ENCODE measurements at regions not wholly inside any gene's neighbourhood (a gene's known extent, or its start where the extent isn't known, plus 50 kb on each side); places are given as distances from the start of the nearest gene placed in this dataset.

DNA sequence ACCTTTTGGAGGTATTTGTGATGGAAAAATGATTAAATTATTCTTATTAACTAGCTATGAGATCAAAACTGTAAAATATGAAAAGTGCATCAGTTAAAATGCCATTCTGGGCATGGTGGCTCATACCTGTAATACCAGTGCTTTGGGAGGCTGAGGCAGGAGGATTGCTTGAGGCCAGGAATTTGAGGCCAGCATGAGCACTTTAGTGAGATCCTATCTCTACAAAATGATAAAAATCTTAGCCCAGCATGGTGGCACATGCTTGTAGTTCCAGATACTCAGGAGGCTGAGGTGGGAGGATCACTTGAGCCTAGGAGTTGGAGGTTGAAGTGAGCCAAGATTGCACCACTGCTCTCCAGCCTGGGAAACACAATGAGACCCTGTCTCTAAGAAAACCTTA, 252.5 kb upstream of the SEMA6A start:
- Mint-ChIP-seq H3K27me3 (ENCODE audit: low read depth) (no peaks in the 10 kb centered on the region), H3K4me3 (no peak overlapping the region), H3K36me3 (peaks cover 5% of the 10 kb centered on the region), H3K4me1 (peaks cover 49% of the 10 kb centered on the region), H3K27ac (no peak overlapping the region), H3K9me3 (peaks cover 5% of the 10 kb centered on the region; the same call in 1 of the 2 replicates)
- TF ChIP-seq ZNF416 (CRISPR knock-in tag; IDR thresholded peaks at IDR 0.05) (no peak), GTF2I (CRISPR knock-in tag; conservative IDR thresholded peaks at IDR 0.05) (0 out of 2 replicates have a peak, but pooled peaks have one; percentile 30)
- ATAC-seq, result no peak
- DNase-seq (ENCODE audit: low spot score), result no peak
- CTCF ChIA-PET, result no interaction called here
- POLR2A ChIA-PET, result no interaction called here

- Mint-ChIP-seq H3K36me3 (peaks cover 4% of the 10 kb centered on the region), H3K9me3 (peaks cover 3% of the 10 kb centered on the region; the same call in 1 of the 2 replicates), H3K4me1 (peaks cover 56% of the 10 kb centered on the region), H3K27me3 (ENCODE audit: low read depth) (no peaks in the 10 kb centered on the region), H3K4me3 (no peak overlapping the region), H3K27ac (no peak overlapping the region)
- ChIA-PET POLR2A (no interaction called here), CTCF (no interaction called here)
- DNase-seq (ENCODE audit: low spot score), result no peak
- no peak for ATAC-seq
- TF ChIP-seq RELA (CRISPR knock-in tag; IDR thresholded peaks at IDR 0.05; ENCODE audit: borderline replicate concordance) (no peak), EMX1 (CRISPR knock-in tag; IDR thresholded peaks at IDR 0.05) (no peak)
These were observed 250.9 kb upstream of the SEMA6A start for GRCh38 chr5:116825486-116825885.

DNA sequence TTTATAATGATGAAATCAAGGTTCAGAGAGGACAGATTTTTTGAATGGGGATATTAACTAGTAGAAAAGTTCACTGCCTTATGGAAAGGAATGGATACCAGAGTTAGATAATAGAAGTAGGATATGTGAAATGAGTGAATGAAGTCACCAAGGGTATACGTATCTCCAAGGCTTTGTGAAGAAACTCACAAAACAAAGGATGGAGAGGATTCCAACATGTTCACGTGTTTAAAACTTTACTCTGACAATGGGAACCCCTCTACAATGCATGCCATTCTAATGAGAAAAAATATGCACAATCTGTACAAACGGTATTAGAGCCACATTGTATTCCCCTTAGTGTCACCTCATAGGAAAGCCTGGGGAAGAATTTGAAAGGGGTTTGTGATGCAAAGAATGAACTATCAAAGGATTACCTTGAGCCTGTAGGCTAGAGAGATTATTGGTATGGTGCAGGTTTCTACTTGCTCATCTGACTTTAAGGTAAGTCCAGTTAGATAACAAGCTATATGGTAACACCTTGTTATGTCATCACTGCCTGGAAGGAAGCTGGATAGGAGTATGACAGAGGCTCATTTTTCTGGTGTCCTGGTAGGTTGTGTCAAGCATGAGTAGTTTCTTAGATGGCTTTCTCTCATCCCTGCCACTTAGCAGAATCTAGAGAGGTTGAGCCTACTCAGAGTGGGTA, 250.3 kb upstream of the SEMA6A start:
- DNase-seq (ENCODE audit: low spot score) (no peak), ATAC-seq (no peak)
- ChIA-PET CTCF (no interaction called here), POLR2A (no interaction called here)
- Mint-ChIP-seq H3K36me3 (peaks cover 4% of the 10 kb centered on the region), H3K9me3 (peaks cover 3% of the 10 kb centered on the region; the same call in 1 of the 2 replicates), H3K4me3 (no peak overlapping the region), H3K27ac (peak overlapping the region; percentile 18; the same call in 1 of the 2 replicates), H3K4me1 (peaks cover 56% of the 10 kb centered on the region), H3K27me3 (ENCODE audit: low read depth) (no peaks in the 10 kb centered on the region)
- TF ChIP-seq ZNF138 (CRISPR knock-in tag; conservative IDR thresholded peaks at IDR 0.05) (no peak), ZNF232 (CRISPR knock-in tag; IDR thresholded peaks at IDR 0.05) (no peak), ATF3 (CRISPR knock-in tag; conservative IDR thresholded peaks at IDR 0.05) (no peak), ZNF671 (CRISPR knock-in tag; IDR thresholded peaks at IDR 0.05) (no peak), ELF4 (CRISPR knock-in tag; IDR thresholded peaks at IDR 0.05; ENCODE audit: low read depth) (no peak), AFF4 (CRISPR knock-in tag; IDR thresholded peaks at IDR 0.05; ENCODE audit: borderline replicate concordance) (no peak), ZNF121 (CRISPR knock-in tag; IDR thresholded peaks at IDR 0.05) (no peak), SOX15 (CRISPR knock-in tag; IDR thresholded peaks at IDR 0.05) (no peak), TEAD4 (CRISPR knock-in tag; IDR thresholded peaks at IDR 0.05) (no peak), SP1 (CRISPR knock-in tag; conservative IDR thresholded peaks at IDR 0.05) (no peak), GABPB1 (CRISPR knock-in tag; IDR thresholded peaks at IDR 0.05) (no peak), HMGA2 (CRISPR knock-in tag; IDR thresholded peaks at IDR 0.05) (no peak)
- TF ChIP-seq, protein P1, sequence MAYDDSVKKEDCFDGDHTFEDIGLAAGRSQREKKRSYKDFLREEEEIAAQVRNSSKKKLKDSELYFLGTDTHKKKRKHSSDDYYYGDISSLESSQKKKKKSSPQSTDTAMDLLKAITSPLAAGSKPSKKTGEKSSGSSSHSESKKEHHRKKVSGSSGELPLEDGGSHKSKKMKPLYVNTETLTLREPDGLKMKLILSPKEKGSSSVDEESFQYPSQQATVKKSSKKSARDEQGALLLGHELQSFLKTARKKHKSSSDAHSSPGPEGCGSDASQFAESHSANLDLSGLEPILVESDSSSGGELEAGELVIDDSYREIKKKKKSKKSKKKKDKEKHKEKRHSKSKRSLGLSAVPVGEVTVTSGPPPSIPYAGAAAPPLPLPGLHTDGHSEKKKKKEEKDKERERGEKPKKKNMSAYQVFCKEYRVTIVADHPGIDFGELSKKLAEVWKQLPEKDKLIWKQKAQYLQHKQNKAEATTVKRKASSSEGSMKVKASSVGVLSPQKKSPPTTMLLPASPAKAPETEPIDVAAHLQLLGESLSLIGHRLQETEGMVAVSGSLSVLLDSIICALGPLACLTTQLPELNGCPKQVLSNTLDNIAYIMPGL (CRISPR knock-in tag; IDR thresholded peaks at IDR 0.05), result no peak
- TF ChIP-seq, protein P2, sequence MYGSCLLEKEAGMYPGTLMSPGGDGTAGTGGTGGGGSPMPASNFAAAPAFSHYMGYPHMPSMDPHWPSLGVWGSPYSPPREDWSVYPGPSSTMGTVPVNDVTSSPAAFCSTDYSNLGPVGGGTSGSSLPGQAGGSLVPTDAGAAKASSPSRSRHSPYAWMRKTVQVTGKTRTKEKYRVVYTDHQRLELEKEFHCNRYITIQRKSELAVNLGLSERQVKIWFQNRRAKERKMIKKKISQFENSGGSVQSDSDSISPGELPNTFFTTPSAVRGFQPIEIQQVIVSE (CRISPR knock-in tag; IDR thresholded peaks at IDR 0.05; ENCODE audit: borderline replicate concordance), result no peak
- TF ChIP-seq, protein P3, sequence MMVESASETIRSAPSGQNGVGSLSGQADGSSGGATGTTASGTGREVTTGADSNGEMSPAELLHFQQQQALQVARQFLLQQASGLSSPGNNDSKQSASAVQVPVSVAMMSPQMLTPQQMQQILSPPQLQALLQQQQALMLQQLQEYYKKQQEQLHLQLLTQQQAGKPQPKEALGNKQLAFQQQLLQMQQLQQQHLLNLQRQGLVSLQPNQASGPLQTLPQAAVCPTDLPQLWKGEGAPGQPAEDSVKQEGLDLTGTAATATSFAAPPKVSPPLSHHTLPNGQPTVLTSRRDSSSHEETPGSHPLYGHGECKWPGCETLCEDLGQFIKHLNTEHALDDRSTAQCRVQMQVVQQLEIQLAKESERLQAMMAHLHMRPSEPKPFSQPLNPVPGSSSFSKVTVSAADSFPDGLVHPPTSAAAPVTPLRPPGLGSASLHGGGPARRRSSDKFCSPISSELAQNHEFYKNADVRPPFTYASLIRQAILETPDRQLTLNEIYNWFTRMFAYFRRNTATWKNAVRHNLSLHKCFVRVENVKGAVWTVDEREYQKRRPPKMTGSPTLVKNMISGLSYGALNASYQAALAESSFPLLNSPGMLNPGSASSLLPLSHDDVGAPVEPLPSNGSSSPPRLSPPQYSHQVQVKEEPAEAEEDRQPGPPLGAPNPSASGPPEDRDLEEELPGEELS (CRISPR knock-in tag; IDR thresholded peaks at IDR 0.05), result no peak
- TF ChIP-seq, protein P4, sequence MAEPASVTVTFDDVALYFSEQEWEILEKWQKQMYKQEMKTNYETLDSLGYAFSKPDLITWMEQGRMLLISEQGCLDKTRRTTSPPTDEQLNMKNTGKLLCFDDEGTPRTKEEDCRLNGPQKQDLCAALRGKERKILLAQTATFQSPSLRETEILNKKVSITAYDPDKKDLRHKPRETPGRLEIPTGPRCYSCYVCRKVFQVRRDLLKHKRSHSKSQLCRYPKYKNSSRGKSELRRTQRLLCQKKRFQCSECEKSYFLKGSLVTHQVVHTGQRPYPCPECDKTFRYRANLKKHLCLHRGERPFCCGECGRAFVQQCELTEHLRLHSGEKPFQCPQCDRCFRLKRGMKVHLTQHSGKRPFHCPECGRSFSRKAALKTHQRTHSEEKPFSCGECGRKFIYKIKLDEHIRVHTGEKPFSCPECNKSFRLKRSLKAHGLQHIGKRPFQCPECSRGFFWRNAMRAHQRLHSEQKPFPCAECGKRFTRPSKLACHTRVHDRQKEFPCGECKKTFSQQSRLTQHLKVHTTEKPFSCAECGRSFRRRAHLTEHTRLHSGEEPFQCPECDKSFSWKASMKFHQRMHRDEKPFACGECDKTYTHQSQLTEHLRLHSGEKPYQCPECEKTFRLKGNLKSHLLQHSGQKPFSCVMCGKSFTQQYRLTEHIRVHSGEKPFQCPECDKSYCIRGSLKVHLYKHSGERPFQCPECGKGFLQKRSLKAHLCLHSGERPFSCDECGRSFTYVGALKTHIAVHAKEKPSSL (CRISPR knock-in tag; conservative IDR thresholded peaks at IDR 0.05), result no peak
- TF ChIP-seq, protein P5, sequence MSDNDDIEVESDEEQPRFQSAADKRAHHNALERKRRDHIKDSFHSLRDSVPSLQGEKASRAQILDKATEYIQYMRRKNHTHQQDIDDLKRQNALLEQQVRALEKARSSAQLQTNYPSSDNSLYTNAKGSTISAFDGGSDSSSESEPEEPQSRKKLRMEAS (CRISPR knock-in tag; IDR thresholded peaks at IDR 0.05), result no peak
